ENCODE measurements at regions not wholly inside any gene's neighbourhood (a gene's known extent, or its start where the extent isn't known, plus 50 kb on each side); places are given as distances from the start of the nearest gene placed in this dataset.

DNA sequence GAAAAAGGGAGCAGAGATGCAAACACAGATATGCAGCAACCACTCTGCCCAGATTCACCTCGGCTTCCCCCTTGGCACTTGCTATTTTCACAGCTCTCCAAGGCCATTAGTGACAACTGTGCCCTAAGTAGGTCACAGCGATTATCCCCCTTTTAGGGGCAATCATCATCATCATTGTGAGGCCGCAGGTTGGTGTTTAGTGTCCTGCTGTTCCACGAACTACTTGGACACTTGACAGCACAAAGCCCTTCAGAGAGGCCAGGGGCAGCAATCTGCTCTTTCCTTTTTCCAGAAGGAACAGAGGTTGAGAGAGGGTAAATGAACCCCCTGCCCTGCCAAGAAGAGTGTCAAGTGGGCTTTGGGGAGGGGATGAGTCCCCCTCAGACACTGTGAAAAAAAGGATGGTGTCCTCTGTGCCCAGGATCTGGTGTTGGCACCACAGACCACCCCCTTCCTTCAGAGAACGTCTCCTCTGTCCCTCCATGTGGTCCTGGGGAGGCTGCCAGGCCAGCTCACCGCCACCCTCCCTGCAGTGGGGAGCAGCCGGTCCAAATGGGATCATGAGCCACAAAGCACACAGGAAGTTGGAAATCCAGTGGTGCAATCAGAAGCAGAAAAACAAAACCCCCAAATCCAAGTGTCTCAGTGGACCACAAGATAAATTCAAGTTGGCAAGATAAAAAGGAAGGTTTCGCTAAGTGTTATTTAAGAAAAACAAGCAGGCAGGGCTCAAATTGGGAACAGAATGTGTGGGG, 78.4 kb upstream of the MED9 start:
- Histone ChIP-seq H3K27me3 (no peaks in the 10 kb centered on the region), H3K9me3 (replicated peaks) (no peaks in the 10 kb centered on the region), H3K36me3 (no peaks in the 10 kb centered on the region), H3K4me1 (peaks cover 28% of the 10 kb centered on the region), H3K27ac (no peak overlapping the region), H3K4me3 (no peak overlapping the region)
- DNase-seq: no peak

GRCh38 chr17:17398943-17399926, 77.6 kb upstream of the MED9 start:
- Histone ChIP-seq H3K4me1 (peaks cover 33% of the 10 kb centered on the region), H3K4me3 (no peak overlapping the region), H3K9me3 (replicated peaks) (no peaks in the 10 kb centered on the region), H3K36me3 (no peaks in the 10 kb centered on the region), H3K27me3 (no peaks in the 10 kb centered on the region), H3K27ac (no peak overlapping the region)
- no peak for DNase-seq

DNA sequence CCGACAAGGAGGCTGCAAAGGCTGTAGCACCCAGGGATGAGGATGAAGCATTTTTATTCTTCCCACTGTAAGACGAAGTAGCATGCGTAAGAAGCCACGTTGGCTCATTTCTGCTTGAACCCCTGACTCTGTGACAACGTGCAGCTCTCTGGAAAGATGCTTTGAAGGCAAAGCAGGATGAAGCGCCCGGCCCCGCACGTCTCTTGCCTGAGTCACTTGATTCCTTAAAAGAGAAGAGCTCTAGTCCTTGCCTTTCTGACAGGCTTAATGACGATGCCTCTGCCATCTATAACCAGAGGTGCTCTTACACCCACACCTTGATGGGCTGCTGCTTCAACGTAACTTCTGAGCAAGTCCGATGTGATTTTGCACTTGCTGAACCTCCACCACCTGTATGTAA, 76.7 kb upstream of the MED9 start:
- Histone ChIP-seq H3K36me3 (no peaks in the 10 kb centered on the region), H3K27ac (no peak overlapping the region), H3K4me3 (no peak overlapping the region), H3K4me1 (peaks cover 42% of the 10 kb centered on the region), H3K9me3 (replicated peaks) (no peaks in the 10 kb centered on the region), H3K27me3 (no peaks in the 10 kb centered on the region)
- DNase-seq: no peak

- no peak for DNase-seq
- Histone ChIP-seq H3K4me1 (peaks cover 44% of the 10 kb centered on the region), H3K9me3 (replicated peaks) (no peaks in the 10 kb centered on the region), H3K27ac (no peak overlapping the region), H3K4me3 (no peak overlapping the region), H3K36me3 (no peaks in the 10 kb centered on the region), H3K27me3 (no peaks in the 10 kb centered on the region)
Measured at GRCh38 chr17:17400566-17401184, 76.1 kb upstream of the MED9 start.

DNA sequence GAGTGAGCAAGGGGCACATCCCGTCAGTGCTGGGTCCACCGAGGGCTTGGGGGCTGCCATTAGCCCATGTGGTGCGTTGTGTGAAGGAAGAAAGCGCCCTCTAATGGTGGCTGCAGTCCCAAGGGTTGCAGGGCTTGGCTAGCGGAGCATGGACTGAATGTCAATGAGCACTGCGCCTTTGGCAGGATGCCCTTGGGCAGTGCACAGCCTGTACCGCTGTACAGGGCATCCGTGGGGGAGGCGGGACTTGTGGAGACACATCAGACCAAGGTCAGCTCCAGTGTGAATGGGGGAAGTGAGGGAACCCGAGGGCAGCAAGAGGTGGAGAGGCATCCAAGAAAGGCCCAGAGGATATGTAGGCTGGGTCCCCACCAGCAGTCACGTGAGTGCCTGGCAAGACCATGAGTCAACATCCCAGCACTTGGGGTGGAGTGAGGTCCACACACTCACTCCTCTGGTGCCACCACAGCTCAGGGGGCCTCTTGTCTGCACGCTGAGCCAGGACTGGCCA, 75.5 kb upstream of the MED9 start:
- H3K4me3 ChIP-seq: no peak overlapping the region
- DNase-seq: peak; percentile 67 to 68
- no peaks in the 10 kb centered on the region for H3K36me3 ChIP-seq
- H3K27me3 ChIP-seq: no peaks in the 10 kb centered on the region
- no peak overlapping the region for H3K27ac ChIP-seq
- H3K9me3 ChIP-seq (replicated peaks): no peaks in the 10 kb centered on the region
- peaks cover 47% of the 10 kb centered on the region for H3K4me1 ChIP-seq

GRCh38 chr17:17402558-17402957, 74.2 kb upstream of the MED9 start:
- Histone ChIP-seq H3K27ac (no peak overlapping the region), H3K27me3 (no peaks in the 10 kb centered on the region), H3K9me3 (replicated peaks) (no peaks in the 10 kb centered on the region), H3K4me3 (no peak overlapping the region), H3K4me1 (peaks cover 49% of the 10 kb centered on the region), H3K36me3 (no peaks in the 10 kb centered on the region)
- DNase-seq: no peak

DNA sequence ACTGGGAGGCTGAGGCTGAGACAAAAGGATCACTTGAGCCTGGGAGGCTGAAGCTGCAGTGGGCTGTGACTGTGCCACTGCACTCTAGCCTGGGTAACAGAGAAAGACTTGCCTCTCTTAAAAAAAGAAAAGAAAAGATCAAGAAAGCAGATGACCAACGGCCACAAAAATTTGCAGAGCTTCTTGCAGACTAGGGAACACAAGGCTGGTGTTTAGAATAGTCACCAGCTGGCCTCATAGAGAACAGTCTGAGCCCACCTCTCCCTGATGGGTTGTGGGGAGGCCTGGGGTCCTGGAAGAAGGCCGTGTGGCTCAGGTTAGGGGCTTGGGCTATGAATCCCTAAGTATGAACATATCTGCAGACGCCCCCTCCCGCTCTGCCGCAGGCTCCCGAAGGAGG, 73.7 kb upstream of the MED9 start:
- Histone ChIP-seq H3K36me3 (no peaks in the 10 kb centered on the region), H3K4me1 (peaks cover 50% of the 10 kb centered on the region), H3K27me3 (no peaks in the 10 kb centered on the region), H3K27ac (peak overlapping the region; percentile 49), H3K4me3 (no peak overlapping the region), H3K9me3 (replicated peaks) (no peaks in the 10 kb centered on the region)
- DNase-seq: peak in 1 of 2 experiments; percentile 66

DNA sequence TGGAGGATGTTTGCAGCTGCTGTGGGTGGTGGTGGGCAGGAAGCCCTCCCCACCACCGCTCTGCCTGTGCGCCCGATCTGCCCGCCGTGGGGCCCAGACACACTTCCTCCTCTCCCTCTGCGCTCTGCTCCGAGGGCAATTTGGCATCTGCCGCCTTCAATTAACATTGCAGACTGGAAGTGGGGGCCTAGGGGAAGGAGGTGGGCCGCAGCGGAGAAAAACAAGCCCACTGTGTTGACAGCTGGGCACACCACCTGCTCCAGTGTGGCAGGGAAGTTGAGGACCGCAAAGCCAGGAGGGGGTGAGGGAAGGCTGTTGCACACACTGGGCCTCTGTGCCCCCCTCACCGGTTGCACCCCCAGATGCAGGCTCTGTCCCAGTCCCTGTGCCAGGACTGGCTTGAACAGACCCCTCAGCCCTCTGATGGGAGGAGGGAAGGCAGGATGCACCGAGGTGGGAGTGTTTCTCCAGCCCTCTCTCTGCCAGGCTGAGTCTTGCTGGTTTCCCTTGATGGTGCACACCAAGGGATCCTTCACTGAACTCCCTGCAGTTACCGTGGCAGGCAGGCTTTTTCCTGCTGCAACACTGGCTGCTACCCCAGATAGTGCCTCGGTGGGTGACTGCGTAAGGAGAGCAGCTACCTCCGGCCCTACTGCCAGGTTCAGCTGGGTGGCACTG, 72.8 kb upstream of the MED9 start:
- H3K27me3 ChIP-seq: no peaks in the 10 kb centered on the region
- peak overlapping the region; percentile 49 for H3K27ac ChIP-seq
- H3K9me3 ChIP-seq (replicated peaks): no peaks in the 10 kb centered on the region
- no peak overlapping the region for H3K4me3 ChIP-seq
- DNase-seq: peak; percentile 100
- peaks cover 47% of the 10 kb centered on the region for H3K4me1 ChIP-seq
- no peaks in the 10 kb centered on the region for H3K36me3 ChIP-seq

- no peaks in the 10 kb centered on the region for H3K36me3 ChIP-seq
Measured at GRCh38 chr17:17405673-17406072, 71.1 kb upstream of the MED9 start.

GRCh38 chr17:17406225-17406624, 70.6 kb upstream of the MED9 start:
- Histone ChIP-seq H3K27ac (no peak overlapping the region), H3K36me3 (no peaks in the 10 kb centered on the region)

More at GRCh38 chr17:17405673-17406072, 71.1 kb upstream of the MED9 start:
- Histone ChIP-seq H3K27ac (no peak overlapping the region), H3K9me3 (replicated peaks) (no peaks in the 10 kb centered on the region), H3K4me1 (peaks cover 54% of the 10 kb centered on the region), H3K4me3 (no peak overlapping the region), H3K27me3 (no peaks in the 10 kb centered on the region)
- no peak for DNase-seq

GRCh38 chr17:17408236-17408794, 68.5 kb upstream of the MED9 start:
- no peak for DNase-seq
- Histone ChIP-seq H3K27ac (no peak overlapping the region), H3K4me3 (no peak overlapping the region), H3K36me3 (no peaks in the 10 kb centered on the region), H3K27me3 (no peaks in the 10 kb centered on the region), H3K9me3 (replicated peaks) (no peaks in the 10 kb centered on the region), H3K4me1 (peaks cover 38% of the 10 kb centered on the region)

More at GRCh38 chr17:17406225-17406624, 70.6 kb upstream of the MED9 start:
- H3K4me1 ChIP-seq: peaks cover 55% of the 10 kb centered on the region
- no peaks in the 10 kb centered on the region for H3K27me3 ChIP-seq
- no peak overlapping the region for H3K4me3 ChIP-seq
- no peak for DNase-seq
- no peaks in the 10 kb centered on the region for H3K9me3 ChIP-seq (replicated peaks)

DNA sequence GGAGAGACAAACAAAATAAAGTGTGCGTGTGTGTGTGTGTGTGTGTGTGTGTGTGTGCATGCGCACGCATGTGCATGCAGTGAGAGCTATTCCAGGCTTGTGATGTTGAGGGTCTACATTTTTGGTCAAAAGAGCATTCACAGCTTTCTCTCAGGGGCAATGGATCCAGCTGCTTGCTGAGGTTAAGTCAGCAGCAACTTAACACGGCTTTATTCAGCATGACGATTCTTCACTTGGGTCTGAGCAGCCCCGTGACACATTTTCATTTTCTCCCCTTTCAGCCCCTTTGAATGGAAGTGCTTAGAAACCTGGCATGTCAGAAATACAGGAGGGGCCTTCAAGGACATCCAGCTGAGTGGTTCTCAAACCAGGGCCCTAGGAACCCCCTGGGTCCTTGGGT, 66.4 kb upstream of the MED9 start:
- H3K9me3 ChIP-seq (replicated peaks): no peaks in the 10 kb centered on the region
- no peak overlapping the region for H3K27ac ChIP-seq
- no peak overlapping the region for H3K4me3 ChIP-seq
- H3K36me3 ChIP-seq: no peaks in the 10 kb centered on the region
- DNase-seq: peak in 1 of 2 experiments; percentile 65
- no peaks in the 10 kb centered on the region for H3K27me3 ChIP-seq
- H3K4me1 ChIP-seq: peaks cover 42% of the 10 kb centered on the region

DNA sequence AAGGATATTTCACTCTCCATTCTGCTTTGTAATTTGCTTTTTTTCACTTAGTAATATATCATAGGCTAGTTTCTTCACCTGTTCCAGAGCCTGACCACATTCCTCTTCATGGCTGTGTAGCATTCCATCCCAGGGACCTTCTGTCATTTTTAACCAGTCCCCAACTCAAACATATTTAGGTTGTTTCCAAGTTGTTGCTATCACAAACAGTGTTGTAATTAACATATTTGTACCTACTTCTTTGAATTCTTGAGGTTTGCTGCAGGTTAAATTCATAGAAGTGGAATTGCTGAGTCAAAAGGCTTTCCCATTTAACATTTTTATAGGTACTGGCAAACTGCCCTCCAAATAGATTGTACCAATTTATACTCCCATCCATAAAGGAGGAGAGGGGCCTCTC, 65.1 kb upstream of the MED9 start:
- no peak overlapping the region for H3K4me3 ChIP-seq
- no peak overlapping the region for H3K27ac ChIP-seq
- H3K4me1 ChIP-seq: peaks cover 49% of the 10 kb centered on the region
- no peaks in the 10 kb centered on the region for H3K9me3 ChIP-seq (replicated peaks)
- no peaks in the 10 kb centered on the region for H3K36me3 ChIP-seq
- DNase-seq: no peak
- no peaks in the 10 kb centered on the region for H3K27me3 ChIP-seq

GRCh38 chr17:17412326-17412725, 64.5 kb upstream of the MED9 start:
- no peak for DNase-seq
- Histone ChIP-seq H3K27me3 (no peaks in the 10 kb centered on the region), H3K9me3 (replicated peaks) (no peaks in the 10 kb centered on the region), H3K36me3 (no peaks in the 10 kb centered on the region), H3K4me1 (peaks cover 54% of the 10 kb centered on the region), H3K27ac (no peak overlapping the region), H3K4me3 (no peak overlapping the region)

All from SJCRH30 (cell line).